HG03457 (cell line): ENCODE measurements at regions not wholly inside any gene's neighbourhood (a gene's known extent, or its start where the extent isn't known, plus 50 kb on each side); places are given as distances from the start of the nearest gene placed in this dataset.

ENCODE experiments used
- ATAC-seq: cut with Tn5 transposase; IDR thresholded peaks from one replicate; pipeline ENCODE4 v1.9.1; 2021; ENCODE audit warnings: moderate number of reproducible peaks; ENCODE audit not compliant: unreplicated experiment

GRCh38 chr11:91178366-91178765 lies 955.5 kb upstream of the CHORDC1 start:
- ATAC-seq = no peak

- no peak for ATAC-seq
Observed at GRCh38 chr11:91174734-91175133, 951.9 kb upstream of the CHORDC1 start.

GRCh38 chr11:91174193-91174592 lies 951.3 kb upstream of the CHORDC1 start:
- ATAC-seq = no peak

GRCh38 chr11:91173701-91174100 lies 950.9 kb upstream of the CHORDC1 start:
- no peak for ATAC-seq

- ATAC-seq = no peak
Observed at GRCh38 chr11:91170711-91171110, 947.9 kb upstream of the CHORDC1 start.

DNA sequence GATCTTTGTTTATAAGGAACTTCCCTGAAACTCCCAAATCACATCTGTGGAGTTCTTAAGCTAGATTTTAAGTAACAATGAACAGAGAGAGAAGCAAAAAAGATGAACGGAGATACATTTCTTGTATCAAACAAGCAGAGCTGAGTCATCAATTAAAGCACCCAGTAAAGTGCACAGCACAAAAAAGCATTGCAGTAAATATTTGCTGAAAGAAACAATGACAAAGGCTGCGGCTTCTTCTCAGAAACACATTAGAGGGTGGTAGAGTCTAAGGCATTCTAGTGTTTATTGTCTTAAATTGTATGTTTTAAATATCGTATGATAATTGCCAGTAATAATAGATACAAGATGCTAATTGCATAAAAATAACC lies 941.6 kb upstream of the CHORDC1 start:
- ATAC-seq = no peak

DNA sequence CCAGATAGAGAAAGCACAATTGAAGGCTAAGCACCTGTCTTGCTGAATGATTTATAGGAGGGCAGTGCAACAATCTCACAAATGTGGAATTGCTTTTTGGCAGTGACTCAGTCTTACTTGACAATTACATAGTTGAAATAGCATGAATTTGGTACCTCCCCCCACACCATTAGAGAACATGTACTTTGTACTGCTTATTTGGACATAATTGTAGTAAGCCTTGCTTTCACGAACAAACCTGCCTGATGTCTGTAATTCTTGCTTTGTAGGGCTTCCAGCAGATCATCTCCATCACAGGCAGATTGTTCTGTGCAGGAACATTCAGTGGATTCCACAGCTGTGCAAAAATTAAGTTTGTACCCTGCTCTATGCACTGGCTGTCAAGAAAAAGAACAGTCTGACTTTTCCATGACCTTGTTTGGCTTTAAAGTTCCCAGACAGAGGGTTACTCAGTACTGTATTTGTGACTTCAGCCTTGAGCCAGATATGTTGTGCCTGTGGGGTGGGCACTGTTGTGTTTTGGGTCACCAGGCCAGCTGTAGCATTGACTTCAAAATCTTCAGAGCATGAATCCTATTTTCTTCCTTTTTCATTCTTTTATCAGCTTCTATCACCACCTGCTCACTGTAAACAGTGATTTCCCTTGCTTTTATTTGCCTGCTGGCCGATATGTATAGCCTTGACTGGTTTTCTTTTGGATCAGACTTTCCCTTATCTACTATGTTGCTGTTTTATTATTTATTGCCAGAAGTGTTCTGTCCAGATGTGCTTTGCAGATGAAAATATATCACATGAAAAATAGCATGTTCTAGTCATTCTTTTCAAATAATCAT lies 941.0 kb upstream of the CHORDC1 start:
- ATAC-seq = no peak

DNA sequence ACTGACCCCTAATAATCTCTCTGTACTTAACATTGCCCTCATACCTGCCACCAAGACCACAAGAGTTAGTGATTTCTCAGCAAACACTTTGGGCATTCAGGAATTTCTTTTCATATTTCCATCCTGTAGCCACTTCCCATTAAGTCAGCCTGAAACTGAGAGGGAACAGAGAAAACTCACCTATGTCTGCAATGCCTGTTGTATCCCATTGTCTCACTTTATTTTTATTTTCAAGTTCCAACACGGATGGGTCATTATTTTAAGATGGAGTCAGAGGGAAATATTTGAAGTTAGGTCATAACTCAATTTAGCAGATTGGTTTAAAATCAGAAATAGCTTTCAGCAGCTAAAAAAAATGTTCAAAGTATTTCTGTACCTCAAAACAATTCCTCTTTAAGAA lies 937.8 kb upstream of the CHORDC1 start:
- no peak for ATAC-seq

DNA sequence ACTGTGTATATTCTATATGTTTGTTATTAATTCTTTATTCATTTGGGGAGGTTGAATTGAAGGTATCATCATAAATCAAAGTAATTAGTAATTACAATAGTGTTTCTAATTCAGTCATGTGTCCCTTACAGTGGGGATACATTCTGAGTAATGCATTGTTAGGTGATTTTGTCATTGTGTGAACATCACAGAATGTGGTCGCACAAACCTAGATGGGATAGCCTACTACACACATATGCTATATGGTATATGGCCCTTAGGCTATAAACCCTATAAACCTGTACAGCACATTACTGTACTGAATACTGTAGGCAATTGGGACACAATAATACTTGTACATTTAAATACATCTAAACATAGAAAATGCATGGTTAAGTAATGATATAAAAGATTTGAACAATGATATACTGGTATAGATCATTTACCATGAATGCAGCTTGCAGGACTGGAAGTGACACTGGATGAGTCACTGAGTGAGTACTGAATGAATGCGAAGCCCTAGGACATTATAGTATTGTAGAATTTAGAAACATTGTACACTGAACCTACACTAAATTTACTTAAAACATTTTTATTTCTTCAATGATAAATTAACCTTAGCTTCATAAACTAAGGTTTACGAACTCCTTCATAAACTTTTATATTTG lies 936.2 kb upstream of the CHORDC1 start:
- ATAC-seq = no peak

- no peak for ATAC-seq
Observed at GRCh38 chr11:91158297-91158696, 935.4 kb upstream of the CHORDC1 start.

DNA sequence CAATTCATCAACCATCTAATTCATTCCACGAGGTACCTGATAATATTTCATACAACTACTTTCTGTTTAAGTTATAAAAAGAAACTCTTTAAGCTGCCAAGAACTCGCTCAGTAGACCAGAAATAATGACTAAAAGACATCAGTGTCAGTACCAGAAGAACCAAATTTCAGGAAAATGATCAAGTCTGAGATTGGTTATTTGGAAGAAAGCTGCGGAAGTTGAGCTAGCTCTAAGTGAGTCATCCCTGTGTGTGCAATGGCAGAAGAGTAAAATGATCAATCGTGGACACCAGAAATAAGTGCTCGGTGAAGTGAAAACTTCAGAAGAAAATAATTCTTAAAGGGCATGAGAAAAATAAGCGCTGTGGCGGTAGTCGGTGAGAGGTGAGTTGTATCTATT lies 933.2 kb upstream of the CHORDC1 start:
- no peak for ATAC-seq

DNA sequence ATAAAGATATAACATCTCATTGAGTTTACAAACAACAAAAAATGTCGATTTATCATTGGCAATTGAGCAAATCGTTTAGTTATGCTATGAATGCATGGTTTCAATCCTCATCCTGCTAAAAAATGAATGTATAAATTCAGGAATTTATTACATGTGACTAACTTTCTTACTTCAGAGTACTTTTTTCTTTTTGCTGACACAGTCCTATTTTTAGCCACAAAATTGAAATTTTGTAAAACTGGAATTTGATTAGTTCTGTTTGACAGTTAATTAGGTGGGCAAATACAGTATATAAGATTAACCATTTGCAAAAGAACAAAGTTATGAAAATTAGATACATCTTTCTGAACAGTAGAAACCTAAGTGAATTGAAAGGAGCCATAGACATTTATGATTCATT lies 925.0 kb upstream of the CHORDC1 start:
- no peak for ATAC-seq

DNA sequence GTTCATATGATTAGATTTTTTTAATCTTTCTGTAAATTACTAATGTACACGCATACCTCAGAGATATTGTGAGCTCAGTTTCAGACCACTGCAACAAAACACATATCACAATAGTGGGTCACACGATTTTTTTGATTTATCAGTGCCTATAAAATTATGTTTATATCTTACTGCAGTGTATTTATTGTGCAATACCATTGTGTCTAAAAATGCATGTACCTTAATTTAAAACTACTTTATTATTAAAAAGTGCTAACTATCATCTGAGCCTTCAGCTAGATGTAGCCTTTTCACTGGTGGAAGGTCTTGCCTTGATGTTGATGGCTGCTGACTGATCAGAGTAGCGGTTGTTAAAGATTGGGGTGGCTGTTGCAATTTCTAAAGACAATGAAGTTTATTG lies 918.8 kb upstream of the CHORDC1 start:
- no peak for ATAC-seq

- no peak for ATAC-seq
Observed at GRCh38 chr11:91136631-91137030, 913.8 kb upstream of the CHORDC1 start.

- ATAC-seq = no peak
Observed at GRCh38 chr11:91133361-91133760, 910.5 kb upstream of the CHORDC1 start.

DNA sequence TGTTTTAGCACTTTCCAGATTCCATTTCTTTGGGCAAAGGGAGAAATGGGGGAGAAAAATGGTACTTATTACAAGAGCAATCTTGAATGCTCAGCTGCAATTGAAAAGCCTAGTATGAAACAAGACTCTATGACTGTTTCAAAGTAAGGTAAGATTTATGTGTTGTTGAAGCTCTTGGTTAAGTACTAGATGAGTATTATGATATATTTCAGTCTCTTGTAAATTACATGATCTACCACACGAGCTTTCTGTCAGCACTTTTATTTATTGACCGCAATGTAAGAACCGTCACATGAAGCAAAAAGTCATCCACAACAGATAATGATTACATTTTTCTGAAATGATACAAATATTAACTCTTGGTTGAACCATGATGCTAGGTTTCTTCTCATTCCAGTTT lies 906.7 kb upstream of the CHORDC1 start:
- ATAC-seq = no peak

- ATAC-seq = no peak
Observed at GRCh38 chr11:91124363-91124762, 901.5 kb upstream of the CHORDC1 start.

GRCh38 chr11:91115116-91115515 lies 892.3 kb upstream of the CHORDC1 start:
- no peak for ATAC-seq

DNA sequence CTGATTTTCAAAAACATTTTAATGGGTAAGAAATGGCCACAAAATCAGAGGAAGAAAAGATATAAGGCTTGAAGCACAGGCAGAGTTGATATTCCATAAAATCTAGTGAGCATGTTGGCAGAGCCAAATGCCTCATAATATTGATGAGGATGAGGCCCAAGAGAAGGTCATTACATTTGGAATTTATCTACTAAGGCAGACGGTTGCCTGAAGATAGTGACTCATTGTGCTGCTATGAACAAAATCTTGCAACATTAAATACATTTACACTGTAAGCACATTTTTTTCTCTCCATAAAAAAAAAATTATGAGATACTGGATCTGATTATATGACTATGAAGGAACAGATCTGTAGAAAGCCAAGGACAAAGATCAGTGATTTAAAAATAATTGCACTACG lies 881.4 kb upstream of the CHORDC1 start:
- no peak for ATAC-seq

- no peak for ATAC-seq
Observed at GRCh38 chr11:91100427-91100826, 877.6 kb upstream of the CHORDC1 start.

GRCh38 chr11:91097083-91097482 lies 874.2 kb upstream of the CHORDC1 start:
- ATAC-seq = no peak

GRCh38 chr11:91093141-91093540 lies 870.3 kb upstream of the CHORDC1 start:
- no peak for ATAC-seq

- ATAC-seq = no peak
Observed at GRCh38 chr11:91091563-91091962, 868.7 kb upstream of the CHORDC1 start.
